ENCODE measurements at regions not wholly inside any gene's neighbourhood (a gene's known extent, or its start where the extent isn't known, plus 50 kb on each side); places are given as distances from the start of the nearest gene placed in this dataset.

- TF ChIP-seq CTCF (IDR thresholded peaks at IDR 0.05) = no peak
- TF ChIP-seq POLR2A (IDR thresholded peaks at IDR 0.05) = no peak
These were observed 298.2 kb upstream of the ZC3H15 start for GRCh38 chr2:186187854-186188253.
